HEK293 (cell line): ENCODE measurements at regions not wholly inside any gene's neighbourhood (a gene's known extent, or its start where the extent isn't known, plus 50 kb on each side); places are given as distances from the start of the nearest gene placed in this dataset.
"Not testable (repeated sequence)": the region's sequence is repeated elsewhere in the genome, so short reads cannot be mapped to it uniquely, and the experiment has no call there.

Experiments
- CTCF ChIA-PET: fragments of 350-600 bp; formaldehyde crosslinking; extraction: SDS; loops from one replicate; lab custom pipeline; 2021; ENCODE audit warnings: antibody characterized with exemption; lab: Yijun Ruan, JAX
- POLR2A ChIA-PET: fragments of 300-600 bp; formaldehyde crosslinking; extraction: SDS; loops from one replicate; lab custom pipeline; 2020; ENCODE audit warnings: antibody characterized with exemption, inconsistent platforms; lab: Yijun Ruan, JAX
- H3K27ac ChIP-seq: fragments of 200-500 bp; sonication (Bioruptor generic); 2 replicates; pipeline ENCODE4 v1.5.1; 2014; ENCODE audit warnings: low read depth, low read length, control low read depth, inconsistent platforms; ENCODE audit errors: extremely low read depth
- H3K36me3 ChIP-seq, 2 experiments: fragments of 200-500 bp in 1 of 2; sonication (Bioruptor generic) in 1 of 2; 1 replicate in 1 of 2; 2 replicates in 1 of 2; pipeline ENCODE4 v1.5.1; 2014 to 2017; ENCODE audit warnings: inconsistent platforms in 2 of 2, low read length in 2 of 2; ENCODE audit not compliant: control insufficient read depth in 2 of 2, insufficient read depth in 1 of 2
- H3K4me1 ChIP-seq: fragments of 200-500 bp; sonication (Bioruptor generic); 2 replicates; pipeline ENCODE4 v1.5.1; 2014; ENCODE audit warnings: mild to moderate bottlenecking, low read length, inconsistent platforms; ENCODE audit not compliant: control insufficient read depth, insufficient read depth
- H3K4me3 ChIP-seq: 2 replicates; pipeline ENCODE4 v1.5.1; 2011; ENCODE audit warnings: low read depth, mild to moderate bottlenecking, control low read depth, low read length, moderate library complexity
- H3K9me3 ChIP-seq: fragments of 200-500 bp; sonication (Bioruptor generic); 2 replicates; pipeline ENCODE4 v1.5.1; 2014; ENCODE audit warnings: low read depth, low read length, inconsistent platforms; ENCODE audit not compliant: control insufficient read depth, insufficient read depth
- MEIS1 ChIP-seq: sonication (generic); formaldehyde crosslinking; IDR thresholded peaks from 2 replicates; pipeline ENCODE4 v1.8.1; 2022; ENCODE audit warnings: missing genetic modification reagents, mild to moderate bottlenecking, borderline replicate concordance
- RBAK ChIP-seq: fragments of 450-650 bp; formaldehyde crosslinking; IDR thresholded peaks from 2 replicates; pipeline ENCODE4 v1.5.1; 2016; ENCODE audit warnings: missing biosample characterization, missing genetic modification characterization
- SP7 ChIP-seq: fragments of 450-650 bp; formaldehyde crosslinking; IDR thresholded peaks from 2 replicates; pipeline ENCODE4 v1.5.1; 2016; ENCODE audit warnings: missing biosample characterization, missing genetic modification characterization
- WT1 ChIP-seq: fragments of 450-650 bp; formaldehyde crosslinking; IDR thresholded peaks from 2 replicates; pipeline ENCODE4 v1.5.1; 2016; ENCODE audit warnings: missing biosample characterization, missing genetic modification characterization
- ZNF121 ChIP-seq: fragments of 450-650 bp; formaldehyde crosslinking; IDR thresholded peaks from 2 replicates; pipeline ENCODE4 v1.5.1; 2016; ENCODE audit warnings: missing biosample characterization, missing genetic modification characterization
- ZNF341 ChIP-seq: fragments of 450-650 bp; formaldehyde crosslinking; IDR thresholded peaks from 2 replicates; pipeline ENCODE4; 2016; ENCODE audit warnings: low read depth, missing biosample characterization, missing genetic modification characterization
- ZNF48 ChIP-seq: fragments of 450-650 bp; formaldehyde crosslinking; IDR thresholded peaks from 2 replicates; pipeline ENCODE4 v1.5.1; 2016; ENCODE audit warnings: missing biosample characterization, missing genetic modification characterization
- ZNF670 ChIP-seq: fragments of 450-650 bp; formaldehyde crosslinking; IDR thresholded peaks from 2 replicates; pipeline ENCODE4 v1.5.1; 2016; ENCODE audit warnings: missing biosample characterization, missing genetic modification characterization, low read depth
- ZNF830 ChIP-seq: fragments of 450-650 bp; IDR thresholded peaks from 2 replicates; pipeline ENCODE4 v1.5.0; 2018; ENCODE audit warnings: missing biosample characterization, missing genetic modification characterization, low read depth, mild to moderate bottlenecking, moderate library complexity
- ZNF837 ChIP-seq: fragments of 450-650 bp; formaldehyde crosslinking; IDR thresholded peaks from 2 replicates; pipeline ENCODE4 v1.5.1; 2016; ENCODE audit warnings: missing biosample characterization, missing genetic modification characterization
- TF ChIP-seq, protein P1 (sequence below): fragments of 450-650 bp; formaldehyde crosslinking; IDR thresholded peaks from 2 replicates; pipeline ENCODE4 v1.5.1; 2017; ENCODE audit warnings: missing biosample characterization, missing genetic modification characterization
- TF ChIP-seq, protein P2 (sequence below): fragments of 450-650 bp; formaldehyde crosslinking; IDR thresholded peaks from 2 replicates; pipeline ENCODE4 v1.5.1; 2016; ENCODE audit warnings: missing biosample characterization, missing genetic modification characterization
- TF ChIP-seq, protein P3 (sequence below): fragments of 450-650 bp; formaldehyde crosslinking; IDR thresholded peaks from 2 replicates; pipeline ENCODE4 v1.5.1; 2016; ENCODE audit warnings: missing biosample characterization, missing genetic modification characterization
- TF ChIP-seq, protein P4 (sequence below): fragments of 450-650 bp; formaldehyde crosslinking; IDR thresholded peaks from 2 replicates; pipeline ENCODE4 v1.5.1; 2016; ENCODE audit warnings: missing biosample characterization, missing genetic modification characterization

DNA sequence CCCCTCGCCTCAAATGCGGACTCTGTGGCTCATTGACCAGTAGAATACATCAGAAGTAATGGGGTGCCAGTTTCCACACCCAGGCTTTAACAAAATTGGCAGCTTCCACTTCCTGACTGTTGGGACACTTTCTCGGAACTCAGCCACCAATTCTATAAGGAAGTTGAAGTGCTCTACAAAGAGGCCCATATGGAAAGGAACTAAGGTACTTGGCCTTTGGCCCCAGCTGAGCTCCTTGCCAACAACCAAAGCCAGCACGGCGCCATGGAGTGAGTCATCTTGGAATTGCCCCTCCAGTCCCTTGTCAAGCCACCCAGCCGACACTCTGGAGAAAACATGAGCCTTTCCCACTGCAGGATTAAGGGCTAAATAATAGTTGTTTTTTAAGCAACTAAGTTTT is 262.2 kb upstream of the INTU start (continued):
- TF ChIP-seq ZNF341 (tag by site-specific recombination) (no peak), ZNF830 (no peak), WT1 (tag by site-specific recombination) (no peak)
- TF ChIP-seq, protein P1, sequence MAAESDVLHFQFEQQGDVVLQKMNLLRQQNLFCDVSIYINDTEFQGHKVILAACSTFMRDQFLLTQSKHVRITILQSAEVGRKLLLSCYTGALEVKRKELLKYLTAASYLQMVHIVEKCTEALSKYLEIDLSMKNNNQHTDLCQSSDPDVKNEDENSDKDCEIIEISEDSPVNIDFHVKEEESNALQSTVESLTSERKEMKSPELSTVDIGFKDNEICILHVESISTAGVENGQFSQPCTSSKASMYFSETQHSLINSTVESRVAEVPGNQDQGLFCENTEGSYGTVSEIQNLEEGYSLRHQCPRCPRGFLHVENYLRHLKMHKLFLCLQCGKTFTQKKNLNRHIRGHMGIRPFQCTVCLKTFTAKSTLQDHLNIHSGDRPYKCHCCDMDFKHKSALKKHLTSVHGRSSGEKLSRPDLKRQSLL (tag by site-specific recombination) = no peak

DNA sequence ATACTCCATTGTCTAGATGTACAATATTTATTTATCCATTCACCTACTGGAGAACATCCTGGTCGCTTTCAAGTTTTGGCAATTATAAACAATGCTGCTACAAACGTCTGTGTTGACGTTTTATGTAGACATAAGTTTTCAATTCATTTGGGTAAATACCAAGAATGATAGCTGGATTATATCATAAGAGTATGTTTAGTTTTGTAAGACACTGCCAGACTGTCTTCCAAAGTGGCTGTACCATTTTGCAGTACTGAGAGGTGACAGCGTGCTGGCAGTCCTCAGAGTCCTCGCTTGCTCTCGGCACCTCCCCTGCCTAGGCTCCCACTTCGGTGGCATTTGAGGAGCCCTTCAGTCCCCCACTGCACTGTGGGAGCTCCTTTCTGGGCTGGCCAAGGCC is 253.3 kb upstream of the INTU start:
- POLR2A ChIA-PET = no interaction called here
- Histone ChIP-seq H3K4me1 (no peaks in the 10 kb centered on the region), H3K27ac (no peak overlapping the region), H3K36me3 (no peaks in the 10 kb centered on the region), H3K4me3 (no peak overlapping the region)
- CTCF ChIA-PET = interaction anchor here (0.6 kb wide), 2 partner anchors 75 to 329 kb away, joined by 3 to 5 read pairs; no protein-coding TSS in a partner anchor
- TF ChIP-seq, protein P2, sequence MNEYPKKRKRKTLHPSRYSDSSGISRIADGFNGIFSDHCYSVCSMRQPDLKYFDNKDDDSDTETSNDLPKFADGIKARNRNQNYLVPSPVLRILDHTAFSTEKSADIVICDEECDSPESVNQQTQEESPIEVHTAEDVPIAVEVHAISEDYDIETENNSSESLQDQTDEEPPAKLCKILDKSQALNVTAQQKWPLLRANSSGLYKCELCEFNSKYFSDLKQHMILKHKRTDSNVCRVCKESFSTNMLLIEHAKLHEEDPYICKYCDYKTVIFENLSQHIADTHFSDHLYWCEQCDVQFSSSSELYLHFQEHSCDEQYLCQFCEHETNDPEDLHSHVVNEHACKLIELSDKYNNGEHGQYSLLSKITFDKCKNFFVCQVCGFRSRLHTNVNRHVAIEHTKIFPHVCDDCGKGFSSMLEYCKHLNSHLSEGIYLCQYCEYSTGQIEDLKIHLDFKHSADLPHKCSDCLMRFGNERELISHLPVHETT (tag by site-specific recombination) = no peak
- TF ChIP-seq RBAK (tag by site-specific recombination) = no peak
- TF ChIP-seq, all 188 proteins: peak for 0
- H3K9me3 ChIP-seq = no peaks in the 10 kb centered on the region

DNA sequence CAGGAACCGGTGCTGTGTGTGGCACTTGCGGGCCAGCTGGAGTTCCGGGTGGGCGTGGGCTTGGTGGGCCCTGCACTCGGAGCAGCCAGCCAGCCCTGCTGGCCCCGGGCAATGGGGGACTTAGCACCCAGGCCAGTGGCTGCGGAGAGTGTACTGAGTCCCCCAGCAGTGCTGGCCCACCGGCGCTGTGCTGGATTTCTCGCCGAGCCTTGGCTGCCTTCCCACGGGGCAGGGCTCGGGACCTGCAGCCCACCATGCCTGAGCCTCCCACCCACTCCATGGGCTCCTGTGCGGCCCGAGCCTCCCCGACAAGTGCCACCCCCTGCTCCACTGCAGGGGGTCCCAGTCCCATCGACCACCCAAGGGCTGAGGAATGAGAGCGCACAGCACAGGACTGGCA is 252.8 kb upstream of the INTU start:
- H3K27ac ChIP-seq, POLR2A ChIA-PET, H3K36me3 ChIP-seq, H3K4me1 ChIP-seq, H3K4me3 ChIP-seq, H3K9me3 ChIP-seq: not testable (repeated sequence)
- CTCF ChIA-PET = interaction anchor here (0.6 kb wide), 1 partner anchor 774 kb away, joined by 4 read pairs; no protein-coding TSS in a partner anchor

DNA sequence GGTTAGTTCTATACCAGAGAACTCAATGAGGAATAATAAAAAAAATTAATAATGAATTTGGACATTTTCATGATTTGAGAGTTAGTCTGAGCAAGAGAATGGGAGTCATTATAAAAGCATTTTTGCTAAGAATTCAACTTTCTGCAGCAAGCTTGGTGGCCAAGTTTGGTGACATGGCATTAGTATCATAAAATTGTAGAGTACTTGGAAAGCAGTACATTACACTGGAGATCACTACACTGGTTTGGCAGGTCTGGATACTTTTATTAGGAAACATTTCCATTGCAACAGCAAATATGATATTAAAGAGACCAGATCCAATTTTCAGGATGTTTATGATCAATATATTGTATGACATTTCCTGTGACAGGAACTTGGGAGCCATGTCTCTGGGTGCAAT is 249.1 kb upstream of the INTU start:
- ChIA-PET POLR2A (no interaction called here), CTCF (no interaction called here)
- H3K36me3 ChIP-seq = no peaks in the 10 kb centered on the region
- H3K4me3 ChIP-seq = no peak overlapping the region
- TF ChIP-seq MEIS1 (CRISPR knock-in tag) (no peak), ZNF837 (tag by site-specific recombination) (no peak), SP7 (tag by site-specific recombination) (no peak), ZNF670 (tag by site-specific recombination) (no peak), ZNF121 (tag by site-specific recombination) (no peak)
- TF ChIP-seq, protein P3, sequence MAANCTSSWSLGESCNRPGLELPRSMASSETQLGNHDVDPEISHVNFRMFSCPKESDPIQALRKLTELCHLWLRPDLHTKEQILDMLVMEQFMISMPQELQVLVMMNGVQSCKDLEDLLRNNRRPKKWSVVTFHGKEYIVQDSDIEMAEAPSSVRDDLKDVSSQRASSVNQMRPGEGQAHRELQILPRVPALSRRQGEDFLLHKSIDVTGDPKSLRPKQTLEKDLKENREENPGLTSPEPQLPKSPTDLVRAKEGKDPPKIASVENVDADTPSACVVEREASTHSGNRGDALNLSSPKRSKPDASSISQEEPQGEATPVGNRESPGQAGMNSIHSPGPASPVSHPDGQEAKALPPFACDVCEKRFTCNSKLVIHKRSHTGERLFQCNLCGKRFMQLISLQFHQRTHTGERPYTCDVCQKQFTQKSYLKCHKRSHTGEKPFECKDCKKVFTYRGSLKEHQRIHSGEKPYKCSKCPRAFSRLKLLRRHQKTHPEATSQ = no peak
- no peaks in the 10 kb centered on the region for H3K4me1 ChIP-seq
- no peaks in the 10 kb centered on the region for H3K9me3 ChIP-seq
- no peak overlapping the region for H3K27ac ChIP-seq

DNA sequence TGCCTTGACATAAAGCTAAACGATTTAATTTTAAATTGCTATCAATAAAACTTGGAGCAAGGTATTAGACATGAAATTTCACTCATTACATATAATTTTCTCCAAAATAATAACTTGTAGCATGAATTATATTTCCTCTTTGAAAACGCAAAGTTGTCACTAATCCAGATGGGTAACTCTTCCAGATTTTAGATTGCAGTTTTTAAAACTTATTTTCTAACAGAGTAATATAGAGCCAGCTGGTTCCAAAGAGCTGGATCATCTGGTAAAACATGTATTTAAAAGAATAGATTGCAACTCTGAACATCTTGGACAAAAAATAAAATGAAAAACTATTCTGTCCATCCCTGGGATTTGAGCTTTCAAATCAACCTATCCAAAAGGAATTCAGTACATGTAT is 238.2 kb upstream of the INTU start:
- CTCF ChIA-PET = no interaction called here
- H3K27ac ChIP-seq = no peak overlapping the region
- H3K9me3 ChIP-seq = no peaks in the 10 kb centered on the region
- POLR2A ChIA-PET = no interaction called here
- TF ChIP-seq, protein P4, sequence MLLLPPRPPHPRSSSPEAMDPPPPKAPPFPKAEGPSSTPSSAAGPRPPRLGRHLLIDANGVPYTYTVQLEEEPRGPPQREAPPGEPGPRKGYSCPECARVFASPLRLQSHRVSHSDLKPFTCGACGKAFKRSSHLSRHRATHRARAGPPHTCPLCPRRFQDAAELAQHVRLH (tag by site-specific recombination) = no peak
- no peak for TF ChIP-seq ZNF48 (tag by site-specific recombination)
- no peak overlapping the region for H3K4me3 ChIP-seq
- no peaks in the 10 kb centered on the region for H3K36me3 ChIP-seq
- H3K4me1 ChIP-seq = no peaks in the 10 kb centered on the region
